ENCODE measurements at regions not wholly inside any gene's neighbourhood (a gene's known extent, or its start where the extent isn't known, plus 50 kb on each side); places are given as distances from the start of the nearest gene placed in this dataset.

GRCh38 chr12:75712223-75712622, 200.8 kb upstream of the KRR1 start:
- Histone ChIP-seq H2BK5ac (ENCODE audit: low read depth, low read length, poor library complexity, severe bottlenecking) (no peak overlapping the region), H2AK9ac (replicated peaks; ENCODE audit: low read depth, low read length, poor library complexity) (no peak overlapping the region), H3K27ac (ENCODE audit: insufficient read depth, low read length) (peak overlapping the region; percentile 47; the same call in 1 of the 2 replicates), H2BK120ac (ENCODE audit: low read depth, low read length) (no peak overlapping the region), H2BK20ac (ENCODE audit: low read depth, low read length) (peak overlapping the region; percentile 64; the same call in 1 of the 2 replicates), H3K79me1 (ENCODE audit: low read depth in 1 of 2, low read length in 2 of 2) (no peaks in the 10 kb centered on the region), H3K4me1 (ENCODE audit: control insufficient read depth, insufficient read depth, low read length) (peaks cover 9% of the 10 kb centered on the region; the same call in 1 of the 2 replicates), H3K9me1 (ENCODE audit: insufficient read depth, low read length) (no peaks in the 10 kb centered on the region), H3K4ac (ENCODE audit: low read depth, low read length) (peak overlapping the region; percentile 24; the same call in 1 of the 2 replicates), H3K56ac (ENCODE audit: extremely low read depth, insufficient read depth, low read length) (no peak overlapping the region), H2AK5ac (ENCODE audit: low read depth, low read length) (no peak overlapping the region), H3K18ac (ENCODE audit: low read depth, low read length) (peak overlapping the region; percentile 82), H3K14ac (replicated peaks; ENCODE audit: low read depth, low read length) (peak overlapping the region; percentile 78), H3K9ac (ENCODE audit: low read depth, low read length) (no peak overlapping the region), H3K4me2 (ENCODE audit: low read depth, low read length) (no peak overlapping the region), H2AFZ (replicated peaks; ENCODE audit: low read length, poor library complexity) (no peak overlapping the region), H2BK15ac (ENCODE audit: low read depth, low read length) (0 out of 3 replicates have a peak overlapping the region, but pooled peaks have one; percentile 63), H3K9me3 (ENCODE audit: control insufficient read depth, insufficient read depth, low read length) (no peaks in the 10 kb centered on the region), H3K36me3 (ENCODE audit: control insufficient read depth, insufficient read depth, low read length) (no peaks in the 10 kb centered on the region), H4K5ac (ENCODE audit: low read depth, low read length) (peak overlapping the region; percentile 26; the same call in 1 of the 2 replicates), H4K91ac (ENCODE audit: insufficient read depth, low read depth, low read length) (no peak overlapping the region), H4K8ac (ENCODE audit: low read depth in 2 of 2, low read length in 2 of 2) (no peak overlapping the region; a peak in 1 of 4 replicates), H4K20me1 (ENCODE audit: insufficient read depth, low read length) (no peaks in the 10 kb centered on the region), H3K23ac (ENCODE audit: low read depth, low read length) (0 out of 2 replicates have a peak overlapping the region, but pooled peaks have one; percentile 64), H3K4me3 (ENCODE audit: insufficient read depth, low read depth, low read length) (no peak overlapping the region), H3K27me3 (ENCODE audit: control insufficient read depth, insufficient read depth, low read length) (no peaks in the 10 kb centered on the region)
- ATAC-seq (ENCODE audit: low read depth) (no peak), DNase-seq (no peak)
- intact Hi-C loops (cut with micrococcal nuclease) (no loop called here), dilution Hi-C loops (cut with HindIII; ENCODE audit: low sequenced_read_pairs, unreplicated experiment) (no loop called here), in situ Hi-C loops (cut with MboI; ENCODE audit: low sequenced_read_pairs) (no loop called here)
- ChIA-PET POLR2A (ENCODE audit: unreplicated experiment) (no interaction called here), CTCF (interaction anchor here (1.2 kb wide), 1 partner anchor 9 kb away, joined by 4 read pairs; no protein-coding TSS in a partner anchor)
- TF ChIP-seq BHLHE40 (IDR thresholded peaks at IDR 0.05; ENCODE audit: low read depth, low read length): no peak
- TF ChIP-seq ELK1 (IDR thresholded peaks at IDR 0.05; ENCODE audit: borderline replicate concordance, low read depth, low read length): no peak
- no peak for TF ChIP-seq MXI1 (IDR thresholded peaks at IDR 0.05; ENCODE audit: borderline replicate concordance, low read depth, low read length)
- no peak for TF ChIP-seq RFX5 (IDR thresholded peaks at IDR 0.05; ENCODE audit: low read depth, low read length)
- TF ChIP-seq USF2 (IDR thresholded peaks at IDR 0.05; ENCODE audit: low read depth, low read length): no peak
- TF ChIP-seq MAZ (IDR thresholded peaks at IDR 0.05; ENCODE audit: borderline replicate concordance, low read depth, low read length): no peak
- no peak for TF ChIP-seq RCOR1 (IDR thresholded peaks at IDR 0.05; ENCODE audit: insufficient replicate concordance, low read length)
- TF ChIP-seq FOS (IDR thresholded peaks at IDR 0.05; ENCODE audit: low read depth, low read length): no peak
- TF ChIP-seq CHD1 (IDR thresholded peaks at IDR 0.05; ENCODE audit: low read depth, low read length): no peak
- no peak for TF ChIP-seq SMC3 (IDR thresholded peaks at IDR 0.05; ENCODE audit: low read depth, low read length)
- no peak for TF ChIP-seq CEBPB (IDR thresholded peaks at IDR 0.05; ENCODE audit: low read depth, low read length)
- TF ChIP-seq POLR2A (IDR thresholded peaks at IDR 0.05; ENCODE audit: low read depth, low read length): no peak
- no peak for TF ChIP-seq MAFK (IDR thresholded peaks at IDR 0.05; ENCODE audit: low read depth, low read length)
- no TSS peak for BruUV-seq (replicated peaks)
